ENCODE measurements at regions not wholly inside any gene's neighbourhood (a gene's known extent, or its start where the extent isn't known, plus 50 kb on each side); places are given as distances from the start of the nearest gene placed in this dataset.

DNA sequence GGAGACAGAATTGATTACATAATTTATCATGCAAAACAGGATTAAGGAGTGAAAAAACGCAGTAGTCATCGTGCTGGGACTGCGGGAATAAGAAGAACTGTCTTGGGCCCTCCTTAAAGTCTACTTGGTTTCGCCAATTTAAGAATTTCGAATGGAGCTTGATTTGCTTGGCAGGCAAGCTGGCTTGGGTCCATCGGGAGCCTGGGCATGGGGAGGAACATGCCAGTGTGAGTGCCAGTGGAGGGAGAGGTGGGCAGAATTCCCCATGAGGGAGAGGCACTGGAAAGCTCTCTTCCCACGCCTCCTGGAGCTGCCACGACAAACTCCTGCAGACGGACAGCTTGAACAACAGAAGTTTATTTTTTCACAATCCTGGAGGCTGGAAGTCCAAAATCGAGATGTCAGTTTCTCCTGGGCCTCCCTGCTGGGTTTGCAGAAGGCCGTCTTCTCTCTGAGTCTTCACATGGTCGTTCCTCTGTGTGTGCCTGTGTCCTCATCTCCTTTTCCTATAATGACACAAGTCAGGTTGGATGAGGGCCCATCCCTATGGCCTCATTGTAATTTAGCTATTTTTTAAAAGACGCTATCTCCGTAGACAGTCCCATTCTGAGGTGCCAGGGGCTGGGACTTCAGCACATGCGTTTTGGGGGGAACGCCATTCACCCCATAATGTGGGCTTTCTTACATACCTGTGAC, 528.7 kb upstream of the DPP6 start:
- H2AFZ ChIP-seq (ENCODE audit: insufficient read depth, low read depth, low read length, poor library complexity, severe bottlenecking): no peak overlapping the region
- H3K9ac ChIP-seq (ENCODE audit: insufficient read depth, low read length, poor library complexity, severe bottlenecking): no peak overlapping the region
- H3K9me3 ChIP-seq (replicated peaks in 1 of 2; ENCODE audit: control insufficient read depth in 1 of 2, insufficient read depth in 1 of 2, low read length in 2 of 2): peaks cover 25 to 43% of the 10 kb centered on the region in 2 donors
- no peaks in the 10 kb centered on the region for H3K36me3 ChIP-seq (replicated peaks in 1 of 2; ENCODE audit: control insufficient read depth in 1 of 2, insufficient read depth in 2 of 2, low read length in 2 of 2)
- peaks cover 0 to 2% (median 2%) of the 10 kb centered on the region in 3 donors for H3K27me3 Mint-ChIP-seq (ENCODE audit: low read depth in 3 of 3)
- no peak overlapping the region for H3K27ac Mint-ChIP-seq
- H3K36me3 Mint-ChIP-seq: no peaks in the 10 kb centered on the region
- WGBS (ENCODE audit: insufficient coverage): 88% methylated on average over 16 of the region's 16 CpGs
- H3K27ac ChIP-seq (ENCODE audit: low read depth in 1 of 2, low read length in 2 of 2): no peak overlapping the region
- no peaks in the 10 kb centered on the region for H3K4me1 Mint-ChIP-seq
- no peaks in the 10 kb centered on the region for H4K20me1 ChIP-seq (ENCODE audit: insufficient read depth, low read length)
- H3K79me2 ChIP-seq (ENCODE audit: insufficient read depth, low read length): no peaks in the 10 kb centered on the region
- H3K4me2 ChIP-seq (replicated peaks; ENCODE audit: extremely low read depth, low read length, poor library complexity, severe bottlenecking): no peak overlapping the region
- no peak overlapping the region for H3K4me3 Mint-ChIP-seq
- TF ChIP-seq, protein P1, sequence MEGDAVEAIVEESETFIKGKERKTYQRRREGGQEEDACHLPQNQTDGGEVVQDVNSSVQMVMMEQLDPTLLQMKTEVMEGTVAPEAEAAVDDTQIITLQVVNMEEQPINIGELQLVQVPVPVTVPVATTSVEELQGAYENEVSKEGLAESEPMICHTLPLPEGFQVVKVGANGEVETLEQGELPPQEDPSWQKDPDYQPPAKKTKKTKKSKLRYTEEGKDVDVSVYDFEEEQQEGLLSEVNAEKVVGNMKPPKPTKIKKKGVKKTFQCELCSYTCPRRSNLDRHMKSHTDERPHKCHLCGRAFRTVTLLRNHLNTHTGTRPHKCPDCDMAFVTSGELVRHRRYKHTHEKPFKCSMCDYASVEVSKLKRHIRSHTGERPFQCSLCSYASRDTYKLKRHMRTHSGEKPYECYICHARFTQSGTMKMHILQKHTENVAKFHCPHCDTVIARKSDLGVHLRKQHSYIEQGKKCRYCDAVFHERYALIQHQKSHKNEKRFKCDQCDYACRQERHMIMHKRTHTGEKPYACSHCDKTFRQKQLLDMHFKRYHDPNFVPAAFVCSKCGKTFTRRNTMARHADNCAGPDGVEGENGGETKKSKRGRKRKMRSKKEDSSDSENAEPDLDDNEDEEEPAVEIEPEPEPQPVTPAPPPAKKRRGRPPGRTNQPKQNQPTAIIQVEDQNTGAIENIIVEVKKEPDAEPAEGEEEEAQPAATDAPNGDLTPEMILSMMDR (IDR thresholded peaks at IDR 0.05): no peak
- intact Hi-C loops (cut with micrococcal nuclease): no loop called here
- H3K4me3 ChIP-seq (replicated peaks in 1 of 3; ENCODE audit: low read depth in 2 of 3, low read length in 3 of 3): no peak overlapping the region
- H3K9me3 Mint-ChIP-seq: peaks cover 9 to 40% (median 14%) of the 10 kb centered on the region in 7 donors
- no peaks in the 10 kb centered on the region for H3K27me3 ChIP-seq (ENCODE audit: control insufficient read depth in 2 of 2, insufficient read depth in 2 of 2, low read length in 2 of 2)
- no peaks in the 10 kb centered on the region for H3K4me1 ChIP-seq (ENCODE audit: control insufficient read depth in 1 of 2, insufficient read depth in 2 of 2, low read length in 2 of 2)
- no peak for DNase-seq

DNA sequence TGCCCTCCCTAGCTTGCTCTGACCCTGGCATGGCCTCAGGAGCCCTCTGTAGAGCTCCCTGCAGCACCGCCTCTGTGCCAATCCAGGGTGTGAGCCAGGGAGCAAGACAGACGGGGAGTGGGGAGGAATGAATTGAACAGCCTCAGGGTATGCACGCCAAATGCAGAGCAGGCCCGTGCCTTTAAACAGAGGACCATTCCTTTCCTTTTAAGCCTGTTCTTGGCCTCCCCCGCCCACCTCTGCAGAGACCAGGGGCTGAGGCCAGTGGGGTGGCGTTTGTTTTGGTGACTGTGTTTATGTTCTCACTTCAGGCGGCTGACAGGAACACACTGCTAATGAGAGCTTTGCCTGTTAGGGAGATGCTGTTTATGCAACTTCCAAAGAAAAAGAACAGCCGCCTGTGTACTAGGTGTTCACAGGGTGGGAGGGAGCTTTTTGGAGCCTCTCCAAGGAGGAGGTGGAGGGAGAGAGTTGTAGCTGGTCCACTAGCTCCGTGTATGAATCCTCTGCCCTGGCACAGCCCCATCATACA, 528.1 kb upstream of the DPP6 start:
- no peaks in the 10 kb centered on the region for H3K27me3 ChIP-seq (ENCODE audit: control insufficient read depth in 2 of 2, insufficient read depth in 2 of 2, low read length in 2 of 2)
- no peak overlapping the region for H3K9ac ChIP-seq (ENCODE audit: insufficient read depth, low read length, poor library complexity, severe bottlenecking)
- 30% methylated on average over 5 of the region's 9 CpGs for WGBS (ENCODE audit: insufficient coverage)
- H3K4me3 ChIP-seq (replicated peaks in 1 of 3; ENCODE audit: low read depth in 2 of 3, low read length in 3 of 3): no peak overlapping the region
- Mint-ChIP-seq H3K27ac (no peak overlapping the region), H3K27me3 (ENCODE audit: low read depth in 3 of 3) (peaks cover 0 to 2% (median 2%) of the 10 kb centered on the region in 3 donors), H3K4me3 (no peak overlapping the region), H3K4me1 (no peaks in the 10 kb centered on the region), H3K9me3 (peaks cover 10 to 44% (median 15%) of the 10 kb centered on the region in 7 donors), H3K36me3 (no peaks in the 10 kb centered on the region)
- H3K36me3 ChIP-seq (replicated peaks in 1 of 2; ENCODE audit: control insufficient read depth in 1 of 2, insufficient read depth in 2 of 2, low read length in 2 of 2): no peaks in the 10 kb centered on the region
- no peak overlapping the region for H2AFZ ChIP-seq (ENCODE audit: insufficient read depth, low read depth, low read length, poor library complexity, severe bottlenecking)
- intact Hi-C loops (cut with micrococcal nuclease): no loop called here
- no peaks in the 10 kb centered on the region for H3K4me1 ChIP-seq (ENCODE audit: control insufficient read depth in 1 of 2, insufficient read depth in 2 of 2, low read length in 2 of 2)
- DNase-seq: no peak
- no peaks in the 10 kb centered on the region for H4K20me1 ChIP-seq (ENCODE audit: insufficient read depth, low read length)
- TF ChIP-seq, protein P1 (IDR thresholded peaks at IDR 0.05): no peak
- no peaks in the 10 kb centered on the region for H3K79me2 ChIP-seq (ENCODE audit: insufficient read depth, low read length)
- no peak overlapping the region for H3K27ac ChIP-seq (ENCODE audit: low read depth in 1 of 2, low read length in 2 of 2)
- peaks cover 24 to 43% of the 10 kb centered on the region in 2 donors for H3K9me3 ChIP-seq (replicated peaks in 1 of 2; ENCODE audit: control insufficient read depth in 1 of 2, insufficient read depth in 1 of 2, low read length in 2 of 2)
- H3K4me2 ChIP-seq (replicated peaks; ENCODE audit: extremely low read depth, low read length, poor library complexity, severe bottlenecking): no peak overlapping the region

Data from CD14-positive monocyte (primary cell).